ENCODE measurements at regions not wholly inside any gene's neighbourhood (a gene's known extent, or its start where the extent isn't known, plus 50 kb on each side); places are given as distances from the start of the nearest gene placed in this dataset.

- DNase-seq: peak; percentile 1
Observed at GRCh38 chr7:371779-372545, 82.0 kb downstream of the FOXL3 start.

- DNase-seq: peak; percentile 0
Observed at GRCh38 chr7:372546-372931, 82.6 kb downstream of the FOXL3 start.

GRCh38 chr7:372932-373791 is 83.2 kb downstream of the FOXL3 start:
- DNase-seq: peak; percentile 1

- no peak for DNase-seq
Observed at GRCh38 chr7:373818-374705, 84.1 kb downstream of the FOXL3 start.

GRCh38 chr7:374706-375311 is 84.8 kb downstream of the FOXL3 start:
- no peak for DNase-seq

GRCh38 chr7:375321-375831 is 85.4 kb downstream of the FOXL3 start:
- DNase-seq: peak; percentile 0

- DNase-seq: peak; percentile 0
Observed at GRCh38 chr7:375901-376305, 85.9 kb downstream of the FOXL3 start.

GRCh38 chr7:376306-377079 is 86.5 kb downstream of the FOXL3 start:
- peak; percentile 1 for DNase-seq

- peak; percentile 1 for DNase-seq
Observed at GRCh38 chr7:377080-378040, 87.4 kb downstream of the FOXL3 start.

- DNase-seq: no peak
Observed at GRCh38 chr7:378041-378420, 88.1 kb downstream of the FOXL3 start.

- peak; percentile 0 for DNase-seq
Observed at GRCh38 chr7:378551-379455, 88.8 kb downstream of the FOXL3 start.

- no peak for DNase-seq
Observed at GRCh38 chr7:379456-380138, 89.6 kb downstream of the FOXL3 start.

GRCh38 chr7:380139-380485 is 90.1 kb downstream of the FOXL3 start:
- DNase-seq: no peak

- DNase-seq: no peak
Observed at GRCh38 chr7:380711-381210, 90.8 kb downstream of the FOXL3 start.

- DNase-seq: peak; percentile 54
Observed at GRCh38 chr7:381211-382042, 91.5 kb downstream of the FOXL3 start.

- DNase-seq: no peak
Observed at GRCh38 chr7:382043-382400, 92.1 kb downstream of the FOXL3 start.

GRCh38 chr7:386385-386784 is 96.4 kb downstream of the FOXL3 start:
- no peak for DNase-seq
